GM12878 (cell line): ENCODE measurements at regions not wholly inside any gene's neighbourhood (a gene's known extent, or its start where the extent isn't known, plus 50 kb on each side); places are given as distances from the start of the nearest gene placed in this dataset.
"Not testable (repeated sequence)": the region's sequence is repeated elsewhere in the genome, so short reads cannot be mapped to it uniquely, and the experiment has no call there.

Experiments used
- ATAC-seq: fragments of 200-7000 bp; cut with Tn5 transposase; 3 replicates; pipeline ENCODE4 v1.9.1; 2020; ENCODE audit warnings: mild to moderate bottlenecking, moderate library complexity
- BruUV-seq: library from RNA; stranded (reverse); fragments of 400-500 nt; replicated peaks from 2 replicates; lab custom pipeline; 2021; lab: Mats Ljungman, UMichigan
- CTCF ChIA-PET: fragments of 300-600 bp; sonication (Branson Sonifier 250); formaldehyde crosslinking; extraction: SDS; loops from one replicate; lab custom pipeline; 2021; ENCODE audit warnings: inconsistent platforms; lab: Yijun Ruan, JAX
- POLR2A ChIA-PET: fragments of 350-600 bp; formaldehyde crosslinking; extraction: SDS; loops from one replicate; lab custom pipeline; 2021; ENCODE audit warnings: inconsistent platforms; lab: Charles Lee
- RAD21 ChIA-PET: fragments of 300-600 bp; sonication (Branson Sonifier 250); formaldehyde crosslinking; loops from one replicate; lab custom pipeline; 2023; ENCODE audit warnings: antibody characterized with exemption; ENCODE audit not compliant: unreplicated experiment; lab: Charles Lee
- SMC1A ChIA-PET: fragments of 300-600 bp; sonication (Branson Sonifier 250); formaldehyde crosslinking; loops from one replicate; lab custom pipeline; 2023; ENCODE audit not compliant: unreplicated experiment, uncharacterized antibody; lab: Charles Lee
- DNase-seq: peaks from one replicate; pipeline ENCODE4 v3.0.0-alpha.2; 2011; ENCODE audit warnings: low read depth, low spot score
- FAIRE-seq: peaks from 3 replicates; lab custom pipeline; 2011; peaks lifted over from hg19 to GRCh38; lab: Jason Lieb, UNC
- H2AFZ ChIP-seq: 2 replicates; pipeline ENCODE4 v1.6.0; 2011; ENCODE audit warnings: low read depth, low read length, control low read depth; ENCODE audit not compliant: control insufficient read depth
- H3K27ac ChIP-seq: 2 replicates; pipeline ENCODE4 v1.5.1; 2011; ENCODE audit warnings: control low read depth; ENCODE audit not compliant: control insufficient read depth, insufficient read depth
- H3K27me3 ChIP-seq, 2 experiments: replicated peaks in 1 of 2; 2 replicates each; pipeline versions ENCODE4 v1.6.0 to v1.6.1; 2011; ENCODE audit warnings: low read length in 1 of 2; ENCODE audit not compliant: control insufficient read depth in 2 of 2, insufficient read depth in 2 of 2
- H3K36me3 ChIP-seq, 2 experiments: 2 replicates each; pipeline ENCODE4 v1.5.1; 2011; ENCODE audit warnings: low read length in 1 of 2; ENCODE audit not compliant: control insufficient read depth in 2 of 2, insufficient read depth in 2 of 2
- H3K4me1 ChIP-seq: 2 replicates; pipeline ENCODE4 v1.6.1; 2011; ENCODE audit warnings: mild to moderate bottlenecking, low read length, moderate library complexity, mixed read lengths; ENCODE audit not compliant: control insufficient read depth, insufficient read depth
- H3K4me2 ChIP-seq: 2 replicates; pipeline ENCODE4 v1.6.0; 2011; ENCODE audit warnings: control low read depth; ENCODE audit not compliant: control insufficient read depth, insufficient read depth
- H3K4me3 ChIP-seq: fragments of 200-600 bp; sonication (generic); 2 replicates; pipeline ENCODE4 v1.5.1; 2016
- H3K79me2 ChIP-seq: 2 replicates; pipeline ENCODE4 v1.6.0; 2011; ENCODE audit warnings: low read length; ENCODE audit not compliant: control insufficient read depth, insufficient read depth
- H3K9ac ChIP-seq: 2 replicates; pipeline ENCODE4 v1.8.0; 2011; ENCODE audit warnings: low read length, control low read depth, mixed read lengths; ENCODE audit not compliant: control insufficient read depth, insufficient read depth
- H3K9me3 ChIP-seq: replicated peaks from 3 replicates; pipeline ENCODE4 v1.5.1; 2011; ENCODE audit warnings: mild to moderate bottlenecking, low read length; ENCODE audit not compliant: control insufficient read depth, insufficient read depth
- H4K20me1 ChIP-seq: 2 replicates; pipeline ENCODE4 v1.6.0; 2011; ENCODE audit not compliant: control insufficient read depth, insufficient read depth
- ETV6 ChIP-seq, 2 experiments: fragments of 450-650 bp in 1 of 2; IDR thresholded peaks in 1 of 2; conservative IDR thresholded peaks in 1 of 2; 2 replicates each; pipeline ENCODE4 v1.6.1; 2014; ENCODE audit warnings: antibody characterized with exemption in 1 of 2, borderline replicate concordance in 1 of 2, low read depth in 1 of 2, mild to moderate bottlenecking in 1 of 2, moderate library complexity in 1 of 2
- SUZ12 ChIP-seq: fragments of 200-600 bp; sonication (generic); IDR thresholded peaks from one replicate; pipeline ENCODE4 v1.6.1; 2018; ENCODE audit warnings: antibody characterized with exemption, mild to moderate bottlenecking; ENCODE audit not compliant: unreplicated experiment
- WGBS: methylation state at CpG from one replicate; pipeline ENCODE4 v1.1.6; 2016; ENCODE audit warnings: low lambda C conversion rate; ENCODE audit not compliant: insufficient replicate concordance, insufficient coverage; ENCODE audit errors: missing lambda C conversion rate; 5-methylcytosine and 5-hydroxymethylcytosine counted together
- in situ Hi-C: fragments of 300-500 bp; cut with MboI; formaldehyde crosslinking; loops from 9 replicates; pipeline ENCODE4 v1.14.3; 2018; ENCODE audit warnings: mixed read lengths
- intact Hi-C: fragments of 100-400 bp; cut with micrococcal nuclease; formaldehyde crosslinking; loops from one replicate; pipeline ENCODE4 v1.14.2; 2022; ENCODE audit not compliant: unreplicated experiment
- TF ChIP-seq, protein P1 (sequence below): IDR thresholded peaks from 2 replicates; pipeline ENCODE4 v1.6.1; 2011; ENCODE audit warnings: borderline replicate concordance, low read depth, mild to moderate bottlenecking, moderate library complexity, low read length; ENCODE audit not compliant: insufficient read depth, poor library complexity, severe bottlenecking
- TF ChIP-seq, protein P2 (sequence below): IDR thresholded peaks from 2 replicates; pipeline ENCODE4 v1.6.1; 2012; ENCODE audit warnings: improper control_type of control experiment, low read depth, low read length; ENCODE audit not compliant: insufficient replicate concordance

DNA sequence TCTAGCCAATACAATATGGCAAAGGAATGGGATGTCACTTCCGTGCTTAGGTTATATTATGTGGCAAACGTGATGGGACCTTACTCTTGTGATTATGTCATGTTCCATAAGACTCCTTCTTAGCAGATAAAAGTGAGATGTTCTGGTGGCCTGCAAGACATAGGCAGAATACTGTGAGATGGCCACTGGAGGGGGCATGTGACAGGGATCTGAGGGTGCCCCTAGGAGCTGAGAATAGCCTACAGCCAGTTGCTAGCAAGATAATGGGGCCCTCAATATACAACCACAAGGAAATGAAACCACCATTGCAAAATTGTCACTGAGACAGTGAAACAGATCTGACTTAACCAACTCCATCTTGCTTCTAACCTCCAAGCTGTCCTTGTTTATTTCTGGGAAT, 151.4 kb upstream of the SSTR1 start (continued):
- TF ChIP-seq, protein P1, sequence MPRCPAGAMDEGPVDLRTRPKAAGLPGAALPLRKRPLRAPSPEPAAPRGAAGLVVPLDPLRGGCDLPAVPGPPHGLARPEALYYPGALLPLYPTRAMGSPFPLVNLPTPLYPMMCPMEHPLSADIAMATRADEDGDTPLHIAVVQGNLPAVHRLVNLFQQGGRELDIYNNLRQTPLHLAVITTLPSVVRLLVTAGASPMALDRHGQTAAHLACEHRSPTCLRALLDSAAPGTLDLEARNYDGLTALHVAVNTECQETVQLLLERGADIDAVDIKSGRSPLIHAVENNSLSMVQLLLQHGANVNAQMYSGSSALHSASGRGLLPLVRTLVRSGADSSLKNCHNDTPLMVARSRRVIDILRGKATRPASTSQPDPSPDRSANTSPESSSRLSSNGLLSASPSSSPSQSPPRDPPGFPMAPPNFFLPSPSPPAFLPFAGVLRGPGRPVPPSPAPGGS = no peak
- TF ChIP-seq ETV6 (conservative IDR thresholded peaks at IDR 0.05 in 1 of 2, IDR thresholded peaks at IDR 0.05 in 1 of 2; ENCODE audit: borderline replicate concordance in 1 of 2, low read depth in 1 of 2) (no peak), SUZ12 (no peak)
- TF ChIP-seq, protein P2, sequence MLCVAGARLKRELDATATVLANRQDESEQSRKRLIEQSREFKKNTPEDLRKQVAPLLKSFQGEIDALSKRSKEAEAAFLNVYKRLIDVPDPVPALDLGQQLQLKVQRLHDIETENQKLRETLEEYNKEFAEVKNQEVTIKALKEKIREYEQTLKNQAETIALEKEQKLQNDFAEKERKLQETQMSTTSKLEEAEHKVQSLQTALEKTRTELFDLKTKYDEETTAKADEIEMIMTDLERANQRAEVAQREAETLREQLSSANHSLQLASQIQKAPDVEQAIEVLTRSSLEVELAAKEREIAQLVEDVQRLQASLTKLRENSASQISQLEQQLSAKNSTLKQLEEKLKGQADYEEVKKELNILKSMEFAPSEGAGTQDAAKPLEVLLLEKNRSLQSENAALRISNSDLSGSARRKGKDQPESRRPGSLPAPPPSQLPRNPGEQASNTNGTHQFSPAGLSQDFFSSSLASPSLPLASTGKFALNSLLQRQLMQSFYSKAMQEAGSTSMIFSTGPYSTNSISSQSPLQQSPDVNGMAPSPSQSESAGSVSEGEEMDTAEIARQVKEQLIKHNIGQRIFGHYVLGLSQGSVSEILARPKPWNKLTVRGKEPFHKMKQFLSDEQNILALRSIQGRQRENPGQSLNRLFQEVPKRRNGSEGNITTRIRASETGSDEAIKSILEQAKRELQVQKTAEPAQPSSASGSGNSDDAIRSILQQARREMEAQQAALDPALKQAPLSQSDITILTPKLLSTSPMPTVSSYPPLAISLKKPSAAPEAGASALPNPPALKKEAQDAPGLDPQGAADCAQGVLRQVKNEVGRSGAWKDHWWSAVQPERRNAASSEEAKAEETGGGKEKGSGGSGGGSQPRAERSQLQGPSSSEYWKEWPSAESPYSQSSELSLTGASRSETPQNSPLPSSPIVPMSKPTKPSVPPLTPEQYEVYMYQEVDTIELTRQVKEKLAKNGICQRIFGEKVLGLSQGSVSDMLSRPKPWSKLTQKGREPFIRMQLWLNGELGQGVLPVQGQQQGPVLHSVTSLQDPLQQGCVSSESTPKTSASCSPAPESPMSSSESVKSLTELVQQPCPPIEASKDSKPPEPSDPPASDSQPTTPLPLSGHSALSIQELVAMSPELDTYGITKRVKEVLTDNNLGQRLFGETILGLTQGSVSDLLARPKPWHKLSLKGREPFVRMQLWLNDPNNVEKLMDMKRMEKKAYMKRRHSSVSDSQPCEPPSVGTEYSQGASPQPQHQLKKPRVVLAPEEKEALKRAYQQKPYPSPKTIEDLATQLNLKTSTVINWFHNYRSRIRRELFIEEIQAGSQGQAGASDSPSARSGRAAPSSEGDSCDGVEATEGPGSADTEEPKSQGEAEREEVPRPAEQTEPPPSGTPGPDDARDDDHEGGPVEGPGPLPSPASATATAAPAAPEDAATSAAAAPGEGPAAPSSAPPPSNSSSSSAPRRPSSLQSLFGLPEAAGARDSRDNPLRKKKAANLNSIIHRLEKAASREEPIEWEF = no peak
- TF ChIP-seq, all 136 proteins: peak for 0

DNA sequence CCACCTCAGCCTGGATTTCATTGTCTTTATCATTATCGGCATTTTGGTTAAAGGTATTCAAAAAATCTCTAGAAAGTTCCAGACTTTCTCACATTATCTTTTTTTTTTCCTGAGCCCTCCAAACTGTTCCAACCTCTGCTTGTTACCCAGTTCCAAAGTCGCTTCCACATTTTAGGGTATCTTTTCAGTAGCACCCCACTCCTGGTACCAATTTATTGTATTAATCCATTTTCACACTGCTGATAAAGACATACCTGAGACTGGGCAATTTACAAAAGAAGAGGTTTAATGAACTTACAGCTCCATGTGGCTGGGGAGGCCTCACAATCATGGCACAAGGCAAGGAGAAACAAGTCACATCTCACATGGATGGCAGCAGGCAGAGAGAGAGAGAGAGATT, 145.5 kb upstream of the SSTR1 start:
- 45% methylated on average over 2 of the region's 2 CpGs for WGBS
- CTCF ChIA-PET, BruUV-seq, DNase-seq, FAIRE-seq, intact Hi-C loops, in situ Hi-C loops, H4K20me1 ChIP-seq, H3K27ac ChIP-seq, RAD21 ChIA-PET, SMC1A ChIA-PET, ATAC-seq, POLR2A ChIA-PET, H2AFZ ChIP-seq, H3K27me3 ChIP-seq, H3K79me2 ChIP-seq, H3K9me3 ChIP-seq, H3K36me3 ChIP-seq, H3K4me3 ChIP-seq, H3K4me2 ChIP-seq, H3K4me1 ChIP-seq, H3K9ac ChIP-seq: not testable (repeated sequence)
